ENCODE measurements at regions not wholly inside any gene's neighbourhood (a gene's known extent, or its start where the extent isn't known, plus 50 kb on each side); places are given as distances from the start of the nearest gene placed in this dataset.

DNA sequence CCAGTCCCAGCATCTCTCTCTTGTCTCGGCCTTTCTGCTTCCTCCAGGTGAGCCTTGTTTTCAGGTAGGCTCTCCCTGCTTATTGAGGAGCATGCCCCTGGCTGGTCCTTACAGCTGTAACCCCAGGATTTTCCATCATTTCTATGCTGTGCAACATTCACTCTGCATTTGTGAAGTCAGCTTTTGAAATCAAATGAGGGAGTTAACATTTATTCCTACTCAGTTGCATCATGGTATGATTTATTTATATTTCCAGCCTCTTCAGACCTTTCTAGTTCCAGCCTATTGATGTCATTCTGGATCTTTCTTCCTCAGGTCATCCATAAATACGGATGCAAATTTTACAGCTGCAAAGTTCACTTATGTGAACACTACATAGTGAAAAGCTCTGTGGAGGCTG, 755.6 kb downstream of the TYW1 start:
- DNase-seq (ENCODE audit: low spot score) (no peak), FAIRE-seq (no peak)

DNA sequence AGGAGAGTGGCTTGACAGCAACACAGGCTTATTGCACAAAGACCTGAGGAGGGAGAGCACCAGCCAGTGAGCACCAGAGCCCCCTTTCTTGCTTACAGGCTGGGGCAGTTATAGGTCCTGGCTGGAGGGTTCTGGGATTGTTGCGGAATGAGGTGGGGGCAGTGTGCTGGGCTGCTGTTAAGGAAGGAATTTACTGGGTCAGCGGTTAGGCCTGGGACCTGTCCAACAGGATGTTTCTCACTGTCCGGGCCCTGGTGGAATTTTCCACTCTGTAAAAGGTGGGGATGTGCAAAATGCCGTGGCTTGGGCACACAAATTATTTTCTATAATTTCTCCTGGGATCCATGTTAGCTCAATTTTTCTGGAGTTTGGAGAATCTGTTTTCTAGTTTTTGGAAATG, 757.3 kb downstream of the TYW1 start:
- FAIRE-seq = no peak
- peak; percentile 66 for DNase-seq (ENCODE audit: low spot score)

DNA sequence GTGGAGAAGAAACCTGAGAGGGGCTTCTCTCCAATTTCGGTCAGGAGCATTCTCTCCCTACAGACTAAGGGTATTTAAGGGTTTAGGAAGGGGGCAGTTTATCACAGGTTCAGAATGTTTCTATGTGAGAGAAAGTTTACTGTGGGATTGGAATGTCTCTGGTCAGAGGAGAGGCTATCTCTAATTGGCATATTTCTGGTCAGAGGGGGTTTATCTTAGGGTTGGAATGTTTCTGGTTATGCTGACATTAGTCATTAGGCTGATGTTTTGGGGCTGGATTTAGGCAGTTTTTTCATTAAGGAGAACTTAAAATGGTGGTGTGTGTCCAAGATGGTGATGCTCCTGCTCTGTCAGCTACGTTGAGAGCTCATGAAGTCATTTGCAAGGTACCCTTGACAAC, 758.0 kb downstream of the TYW1 start:
- no peak for FAIRE-seq
- peak; percentile 28 for DNase-seq (ENCODE audit: low spot score)

DNA sequence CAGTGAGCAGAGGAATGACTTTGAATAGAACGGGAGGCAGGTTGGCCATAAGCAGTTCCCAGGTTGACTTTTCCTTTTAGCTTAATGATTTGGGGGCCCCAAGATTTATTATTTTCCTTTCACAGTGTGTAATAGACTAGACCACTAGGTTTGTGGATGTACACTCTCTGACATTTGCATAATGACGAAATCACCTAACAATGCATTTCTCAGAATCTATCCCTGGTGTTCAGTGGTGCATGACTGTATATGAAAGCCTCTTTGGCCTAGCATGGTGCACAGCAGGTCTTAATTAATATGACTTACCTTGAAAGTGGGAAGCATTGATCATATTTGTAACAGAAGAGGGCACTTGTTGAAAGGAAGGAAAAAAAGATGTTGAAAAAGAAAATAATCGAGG, 761.9 kb downstream of the TYW1 start:
- DNase-seq (ENCODE audit: low spot score) (no peak), FAIRE-seq (no peak)

DNA sequence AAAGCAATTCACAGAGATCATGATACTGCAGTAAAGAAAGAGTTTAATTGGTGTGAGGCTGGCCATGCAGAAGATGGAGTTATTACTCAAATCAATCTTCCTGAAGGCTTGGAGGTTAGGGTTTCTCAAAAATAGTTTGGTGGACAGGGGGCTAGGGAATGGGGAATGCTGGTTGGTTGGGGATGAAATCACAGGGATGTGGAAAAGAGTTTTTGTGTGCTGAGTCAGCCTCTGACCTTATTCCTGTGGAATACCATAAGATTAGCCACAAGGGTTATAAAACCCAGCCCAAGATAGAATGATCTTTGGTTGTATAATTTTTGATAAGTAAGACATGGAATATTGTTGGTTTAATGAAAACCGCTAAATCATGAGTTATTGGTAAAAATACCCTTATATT, 764.3 kb downstream of the TYW1 start:
- FAIRE-seq (peak; percentile 44), DNase-seq (ENCODE audit: low spot score) (peak; percentile 52)

DNA sequence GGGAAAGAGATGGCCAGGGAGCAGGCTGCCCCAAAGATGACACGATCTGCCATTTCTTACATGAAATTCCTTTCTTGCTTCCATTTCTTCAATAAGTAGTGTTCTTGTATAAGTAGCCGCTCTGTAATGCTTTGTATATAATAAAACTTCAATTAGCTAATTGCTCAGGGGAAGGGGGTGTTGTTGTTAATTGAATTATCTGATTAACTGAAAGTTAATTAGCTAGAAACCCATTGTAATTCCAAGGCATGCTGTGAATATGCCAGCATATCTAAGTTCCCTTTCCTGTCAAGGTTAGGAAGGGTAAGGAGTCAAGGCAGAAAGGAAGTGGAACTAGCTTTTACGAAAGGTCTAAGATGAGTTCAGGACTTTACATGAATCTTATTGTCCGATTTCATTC, 765.9 kb downstream of the TYW1 start:
- FAIRE-seq (no peak), DNase-seq (ENCODE audit: low spot score) (no peak)

DNA sequence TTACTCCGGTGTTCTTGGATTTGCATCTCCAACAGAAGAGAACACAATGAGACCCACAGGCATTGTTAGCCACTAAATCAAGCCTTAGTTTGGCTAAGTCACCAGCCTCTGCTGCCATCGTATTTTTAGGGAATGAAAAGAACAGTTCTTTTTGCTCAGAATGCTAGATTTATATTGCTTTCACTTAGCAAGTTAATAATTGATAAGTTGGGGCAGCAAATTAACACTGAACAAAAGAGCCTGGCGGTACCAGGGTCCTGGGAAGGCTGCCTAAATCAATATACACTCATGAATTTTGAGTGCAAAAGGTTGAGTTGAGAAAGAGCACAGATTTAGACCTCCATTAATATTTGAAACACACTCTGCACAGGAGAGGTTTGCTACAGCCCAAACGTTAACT, 767.7 kb downstream of the TYW1 start:
- no peak for FAIRE-seq
- no peak for DNase-seq (ENCODE audit: low spot score)

DNA sequence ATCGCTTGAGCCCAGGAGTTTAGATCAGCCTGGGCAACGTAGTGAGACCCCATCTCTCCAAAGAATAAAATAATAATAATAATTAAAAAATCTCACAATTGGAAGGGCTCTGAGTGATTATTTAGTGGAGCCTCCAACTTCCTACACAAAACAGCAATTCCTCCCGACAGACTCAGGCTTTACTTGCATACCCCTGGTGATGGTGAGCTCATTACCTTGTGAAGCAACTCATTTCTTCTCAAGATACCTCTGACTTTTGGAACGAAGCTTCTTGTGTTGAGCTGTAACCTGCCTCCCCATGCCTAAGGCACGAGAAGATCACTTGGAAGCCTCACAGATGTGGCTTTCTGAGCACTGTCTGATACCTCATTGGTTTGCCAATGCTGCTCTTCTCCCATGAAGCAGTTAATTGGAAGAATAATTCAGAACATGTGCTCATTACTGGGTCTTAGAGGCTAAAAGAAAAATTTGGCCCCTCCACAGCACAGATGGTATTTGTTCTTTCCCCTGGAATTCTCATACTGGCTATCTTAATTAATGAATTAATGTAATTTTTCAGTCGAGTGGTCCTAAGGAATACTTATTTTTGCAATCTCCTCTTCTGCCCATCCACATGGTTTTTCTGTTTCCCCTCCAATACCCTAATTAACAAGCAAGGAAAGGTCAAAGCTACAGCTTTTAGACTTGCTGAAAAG, 769.0 kb downstream of the TYW1 start:
- DNase-seq (ENCODE audit: low spot score) (no peak), FAIRE-seq (no peak)

DNA sequence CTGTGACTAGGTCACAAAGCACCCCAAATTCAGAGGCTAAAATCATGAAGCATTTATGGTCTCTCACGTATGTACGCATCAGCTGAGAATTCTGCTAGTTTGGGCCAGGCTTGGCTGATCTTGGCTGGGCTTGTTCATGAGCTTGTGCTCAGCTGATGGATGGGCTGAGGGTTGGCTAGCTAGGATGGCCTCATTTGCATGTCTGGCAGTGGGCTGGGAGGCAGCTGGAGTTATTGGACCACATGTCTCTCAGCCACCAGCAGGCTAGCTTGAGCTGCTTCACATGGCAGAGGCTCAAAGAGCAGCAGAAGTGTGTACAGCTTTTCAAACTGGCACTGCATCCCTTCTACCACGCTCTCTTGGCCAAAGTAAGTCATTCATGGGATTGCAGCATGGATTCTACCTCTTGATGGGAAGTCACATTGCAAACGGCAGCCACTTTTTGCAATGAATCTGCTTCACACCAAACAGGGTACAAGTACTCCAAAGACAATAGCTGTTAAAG, 770.3 kb downstream of the TYW1 start:
- no peak for DNase-seq (ENCODE audit: low spot score)
- no peak for FAIRE-seq

DNA sequence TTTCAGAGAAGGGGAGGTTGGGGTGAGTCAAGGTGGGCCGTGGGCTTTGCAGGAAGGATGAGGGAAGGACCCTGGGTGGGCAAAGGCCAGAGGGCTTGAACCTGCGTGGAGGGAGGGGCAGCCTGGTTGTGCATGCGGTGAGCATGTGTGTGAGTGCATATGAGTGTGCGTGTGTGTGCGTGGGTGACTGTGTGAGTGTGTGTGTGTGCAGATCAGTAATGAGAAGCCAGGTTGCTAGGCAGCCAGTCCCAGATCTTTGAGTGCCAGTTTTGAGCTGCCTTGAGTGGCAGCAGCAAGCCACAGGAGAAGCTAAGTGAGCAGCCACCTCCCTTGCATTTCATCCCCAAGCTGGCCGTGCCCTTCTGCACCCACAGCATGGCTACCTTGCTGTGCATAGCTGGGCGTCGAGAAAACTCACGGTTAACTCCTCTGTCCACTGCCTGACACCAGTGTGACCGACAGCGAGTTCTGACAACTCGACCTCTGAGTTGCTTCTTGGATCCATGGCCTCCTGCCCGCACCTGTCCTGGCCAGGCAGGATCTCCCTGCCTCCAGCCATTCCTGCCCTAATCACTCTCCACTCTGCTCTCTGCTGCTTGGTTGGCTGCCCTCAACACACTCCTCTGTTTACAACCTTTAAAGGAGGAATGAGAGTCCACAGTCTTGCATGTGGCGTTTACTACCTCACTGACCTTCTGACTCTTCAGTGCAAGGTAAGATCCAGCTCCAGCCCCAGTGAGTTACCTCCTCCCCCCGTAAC, 775.4 kb downstream of the TYW1 start:
- FAIRE-seq (no peak), DNase-seq (ENCODE audit: low spot score) (no peak)

DNA sequence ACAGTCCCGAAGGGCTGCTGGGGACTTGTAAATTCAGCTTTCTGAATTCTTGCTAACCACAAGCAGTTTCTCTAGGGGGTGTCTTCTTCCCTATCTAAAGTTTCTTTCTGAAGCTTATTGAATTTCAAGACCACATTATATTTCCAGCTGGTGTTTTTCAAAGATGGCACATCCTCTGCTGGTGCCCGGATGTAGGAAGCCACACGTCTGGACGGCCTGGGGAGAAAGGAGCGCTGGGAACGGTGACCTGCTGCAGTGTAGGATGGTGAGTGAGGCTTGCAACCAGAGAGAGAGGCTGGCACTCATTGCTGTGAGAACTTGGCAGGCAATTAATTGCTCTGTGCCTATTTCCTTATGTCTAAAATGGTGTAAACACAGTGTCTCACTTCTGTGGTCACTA, 776.4 kb downstream of the TYW1 start:
- DNase-seq (ENCODE audit: low spot score) (no peak), FAIRE-seq (no peak)

DNA sequence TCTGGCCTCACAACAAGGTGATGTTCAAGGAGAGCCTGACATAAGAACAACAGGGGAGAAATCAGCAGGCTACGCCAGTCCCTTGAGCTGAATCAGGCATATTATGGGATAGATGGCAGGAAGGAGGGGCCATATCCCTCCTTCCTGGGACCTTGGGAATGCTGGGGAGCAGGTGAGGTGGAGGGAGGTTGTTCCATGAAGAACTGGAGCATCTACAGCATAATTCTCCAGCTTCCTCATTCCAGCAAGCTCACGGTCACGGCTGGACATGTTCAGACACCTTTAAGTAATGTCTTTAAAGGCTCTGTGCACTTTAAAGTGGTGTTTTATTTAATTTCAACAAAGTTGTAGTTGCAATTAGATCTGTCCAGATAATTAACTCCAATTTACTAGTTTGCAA, 780.5 kb downstream of the TYW1 start:
- no peak for DNase-seq (ENCODE audit: low spot score)

DNA sequence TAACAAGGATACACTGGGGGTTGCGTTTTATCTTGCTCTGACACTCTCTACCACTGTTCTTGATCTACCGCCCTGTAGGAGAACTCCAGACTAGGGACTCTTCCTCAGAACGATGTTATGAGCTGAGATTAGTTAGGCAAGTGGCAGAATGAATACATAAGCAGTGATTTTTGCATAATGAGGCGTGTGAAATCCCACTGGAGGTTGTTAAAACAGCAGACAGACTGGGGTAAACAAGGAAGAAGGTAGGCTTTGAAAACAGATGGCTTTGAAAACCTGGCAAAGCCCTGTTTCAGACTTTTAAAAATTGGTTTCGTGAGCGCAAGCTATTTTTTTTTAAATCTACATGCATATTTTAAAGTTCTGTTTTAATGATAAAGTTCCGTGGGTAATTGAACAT, 785.2 kb downstream of the TYW1 start:
- FAIRE-seq (no peak), DNase-seq (ENCODE audit: low spot score) (no peak)

More for the DNA sequence above, 780.5 kb downstream of the TYW1 start:
- no peak for FAIRE-seq

DNA sequence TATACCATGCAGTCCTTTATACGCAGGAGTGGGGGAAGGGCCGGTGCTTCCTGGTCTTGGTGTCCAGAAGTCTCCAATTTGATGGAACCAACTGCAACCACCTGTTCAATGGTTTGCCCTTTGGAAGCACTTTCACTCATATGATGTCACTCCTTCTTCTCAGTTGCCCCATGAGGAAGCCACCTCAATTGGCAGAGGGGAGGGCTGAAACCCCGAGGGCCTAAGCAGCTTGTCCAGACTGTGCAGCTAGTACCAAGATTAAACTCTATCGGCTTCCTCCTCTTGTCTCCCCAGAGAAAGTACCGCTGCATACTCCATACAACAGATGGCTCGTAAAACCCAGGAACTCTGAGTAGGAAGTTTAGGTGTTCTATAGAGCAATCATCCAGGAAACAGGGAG, 789.4 kb downstream of the TYW1 start:
- FAIRE-seq (no peak), DNase-seq (ENCODE audit: low spot score) (no peak)

DNA sequence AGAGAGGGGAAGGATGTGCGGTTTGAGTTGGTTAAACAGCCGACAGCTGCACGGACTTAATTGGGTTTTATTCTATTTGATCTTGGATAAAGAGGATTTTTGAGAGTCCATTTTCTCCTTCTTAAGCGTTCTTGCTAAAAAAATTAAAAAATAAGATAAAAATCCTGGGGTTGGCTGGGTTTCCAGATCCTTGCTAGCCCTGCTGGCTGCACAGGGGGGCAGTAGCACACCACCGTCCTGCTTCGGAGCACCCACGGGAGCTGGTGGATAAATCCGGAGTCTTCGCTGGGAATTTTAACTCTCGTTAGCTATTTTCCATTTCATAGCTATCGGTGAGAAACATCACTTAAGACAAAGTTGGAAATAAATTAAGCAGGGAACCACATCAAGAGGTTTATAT, 792.0 kb downstream of the TYW1 start:
- FAIRE-seq (no peak), DNase-seq (ENCODE audit: low spot score) (peak; percentile 47)

DNA sequence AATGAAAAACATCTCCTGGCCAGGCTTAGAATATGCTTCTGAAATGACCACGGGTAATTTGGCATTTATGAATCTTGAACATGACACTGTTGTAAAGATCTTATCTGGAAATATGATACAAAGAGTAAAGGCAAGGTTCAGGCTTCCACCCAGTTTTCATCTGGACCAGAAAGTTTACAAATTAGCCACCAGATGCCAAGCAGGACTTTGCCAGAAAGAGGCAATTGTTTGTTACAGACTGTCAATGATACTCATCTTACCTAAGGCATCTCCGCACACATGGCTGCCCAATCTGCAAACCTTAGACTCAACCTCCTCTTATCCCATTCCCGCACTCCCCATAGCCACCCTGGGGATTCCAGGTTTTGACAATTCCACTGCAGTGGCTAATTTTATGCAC, 795.3 kb downstream of the TYW1 start:
- DNase-seq (ENCODE audit: low spot score) (no peak), FAIRE-seq (no peak)

DNA sequence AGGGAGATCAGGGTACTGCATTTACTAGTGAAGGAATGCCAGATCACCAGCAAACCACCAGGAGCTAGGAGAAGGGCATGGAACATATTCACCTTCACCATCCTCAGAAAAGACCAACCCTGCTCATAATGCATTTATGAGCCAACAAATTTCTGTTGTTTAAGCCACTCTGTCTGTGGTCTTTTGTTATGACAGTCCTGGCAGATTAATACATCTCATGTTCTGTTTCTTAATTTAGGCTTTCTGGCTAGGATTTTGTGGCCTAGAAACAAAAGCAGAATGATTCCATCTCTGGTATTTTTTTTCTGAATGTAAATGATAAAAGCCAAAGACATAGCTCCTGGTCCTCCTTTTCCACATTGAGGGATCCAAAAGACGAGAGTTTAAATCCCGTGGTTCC, 797.9 kb downstream of the TYW1 start:
- FAIRE-seq = no peak
- no peak for DNase-seq (ENCODE audit: low spot score)

DNA sequence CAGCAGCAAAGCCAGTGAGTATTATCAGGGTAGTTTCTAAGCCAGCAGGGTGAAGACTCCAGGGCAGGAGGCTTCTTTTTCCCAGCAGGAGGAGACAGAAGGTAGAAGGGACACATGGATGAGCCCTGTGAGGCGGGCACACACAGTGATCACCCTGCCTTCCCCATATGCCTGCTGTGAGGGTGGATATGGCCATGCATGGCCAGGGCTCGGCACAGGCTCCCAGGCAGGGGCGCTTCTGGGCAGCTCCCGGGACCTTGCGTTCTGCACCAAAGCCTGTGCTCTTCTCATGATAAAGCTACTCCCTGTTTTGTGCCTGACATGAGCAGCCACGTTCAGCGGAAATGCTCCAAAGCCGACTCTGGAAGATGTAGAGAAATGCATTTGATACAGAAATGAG, 807.2 kb downstream of the TYW1 start:
- FAIRE-seq = no peak

DNA sequence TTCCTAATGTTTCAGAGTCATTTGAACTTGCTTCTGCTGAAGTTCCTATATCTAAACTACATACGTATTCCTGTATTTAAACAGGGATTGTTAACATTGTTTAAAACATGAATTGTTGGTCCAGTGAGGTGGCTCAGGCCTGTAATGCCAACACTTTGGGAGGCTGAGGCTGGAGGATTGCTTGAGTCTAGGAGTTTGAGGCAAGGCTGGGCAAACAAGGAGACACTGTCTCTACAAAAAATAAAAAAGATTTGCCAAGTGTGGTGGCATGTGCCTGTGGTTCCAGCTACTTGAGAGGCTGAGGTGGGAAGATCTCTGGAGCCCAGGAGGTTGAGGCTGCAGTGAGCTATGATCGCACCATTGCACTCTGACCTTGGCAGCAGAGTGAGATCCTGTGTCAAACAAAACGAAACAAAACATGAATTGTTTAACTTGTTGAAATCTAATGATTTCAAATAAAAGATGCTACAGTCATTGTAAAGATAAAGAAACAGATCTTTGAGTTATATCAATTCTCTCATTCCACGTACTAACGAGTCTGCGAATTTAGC, 809.4 kb downstream of the TYW1 start:
- no peak for DNase-seq (ENCODE audit: low spot score)
- no peak for FAIRE-seq

More for the DNA sequence above, 807.2 kb downstream of the TYW1 start:
- no peak for DNase-seq (ENCODE audit: low spot score)

DNA sequence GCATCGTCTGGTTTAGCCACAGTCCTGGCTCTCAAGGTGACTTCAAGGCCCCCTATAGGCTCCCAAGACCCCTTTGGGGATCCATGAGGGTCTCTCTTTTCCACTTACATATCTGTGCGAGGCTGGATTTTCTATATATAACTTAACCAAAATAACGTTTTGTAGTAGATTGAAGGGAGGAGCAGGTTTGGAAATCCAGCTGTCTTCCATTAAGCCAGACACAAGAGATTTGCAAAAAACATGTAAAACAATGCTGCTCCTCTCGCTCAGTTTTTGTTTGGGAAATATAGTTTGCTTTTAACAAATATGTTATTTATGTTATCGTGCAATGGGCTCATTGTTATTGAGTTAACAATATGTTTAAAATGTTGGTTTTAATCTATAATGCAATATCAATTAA, 811.2 kb downstream of the TYW1 start:
- FAIRE-seq (no peak), DNase-seq (ENCODE audit: low spot score) (no peak)

DNA sequence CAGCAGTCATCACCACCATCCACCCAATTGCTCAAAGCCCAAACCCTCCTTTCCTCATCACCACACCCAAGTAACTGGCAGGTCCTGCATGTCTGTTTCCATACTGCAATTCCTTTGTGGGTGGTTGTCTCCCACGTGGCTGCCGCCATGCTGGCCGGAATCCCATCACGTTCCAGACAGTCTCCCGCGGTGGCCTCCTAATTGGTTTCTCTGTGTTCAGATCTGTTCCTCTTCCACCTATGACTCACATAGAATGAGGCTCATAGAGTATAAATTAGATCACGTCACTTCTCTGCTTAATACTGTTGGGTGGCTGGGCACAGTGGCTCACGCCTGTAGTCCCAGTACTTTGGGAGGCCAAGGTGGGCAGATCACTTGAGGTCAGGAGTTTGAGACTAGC, 813.0 kb downstream of the TYW1 start:
- DNase-seq (ENCODE audit: low spot score) = peak; percentile 14
- FAIRE-seq = no peak

DNA sequence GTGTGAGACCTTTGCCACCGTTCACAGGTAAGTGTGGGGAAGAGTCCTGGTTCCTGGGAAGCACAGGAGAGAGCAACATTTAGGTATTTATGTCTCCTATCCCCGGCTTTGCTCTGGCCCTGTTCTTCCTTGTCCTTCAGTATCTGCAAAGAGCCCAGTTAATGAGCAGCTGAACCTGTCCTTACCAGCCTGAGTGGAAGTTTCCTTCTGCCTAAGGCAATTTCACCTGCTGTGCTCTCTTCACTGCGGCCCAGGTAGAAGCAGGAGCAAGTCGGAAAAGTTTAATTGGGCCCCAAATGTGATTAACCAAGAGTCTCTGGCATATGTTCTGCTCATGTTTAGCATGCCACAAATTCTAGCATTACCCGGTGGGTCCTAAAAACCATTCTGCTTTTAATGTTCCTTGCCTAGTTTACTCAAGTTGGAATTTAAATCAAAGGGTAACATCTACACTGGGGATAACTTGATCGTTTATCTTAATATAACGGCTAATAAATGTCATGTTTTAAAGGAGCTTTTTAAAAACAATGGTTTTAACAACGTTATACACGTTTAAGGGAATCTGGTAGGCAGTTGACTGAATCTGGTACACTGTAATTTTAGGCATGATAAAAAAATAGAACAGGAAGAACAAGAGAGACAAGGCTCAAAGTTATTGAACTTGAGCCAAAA, 817.1 kb downstream of the TYW1 start:
- no peak for FAIRE-seq

More for the DNA sequence above, 817.1 kb downstream of the TYW1 start:
- no peak for DNase-seq (ENCODE audit: low spot score)

Measured in urothelium cell line (cell line).